Astrocyte (in vitro differentiated cells and primary cell): ENCODE measurements at regions not wholly inside any gene's neighbourhood (a gene's known extent, or its start where the extent isn't known, plus 50 kb on each side); places are given as distances from the start of the nearest gene placed in this dataset.

Experiments used
- DNase-seq: peaks from one replicate; pipeline ENCODE4 v3.0.0-alpha.2; 2010; ENCODE audit warnings: low read depth
- FAIRE-seq: peaks from 2 replicates; lab custom pipeline; 2011; peaks lifted over from hg19 to GRCh38; lab: Jason Lieb, UNC
- H2AFZ ChIP-seq: 2 replicates; pipeline ENCODE4 v1.6.0; 2012; ENCODE audit warnings: low read depth, low read length, inconsistent platforms
- H3K27ac ChIP-seq: 2 replicates; pipeline ENCODE4 v1.5.1; 2011; ENCODE audit warnings: low read depth, low read length, inconsistent platforms
- H3K27me3 ChIP-seq: 2 replicates; pipeline ENCODE4 v1.6.0; 2011; ENCODE audit warnings: low read length, inconsistent platforms; ENCODE audit not compliant: insufficient read depth
- H3K36me3 ChIP-seq: 2 replicates; pipeline ENCODE4 v1.5.1; 2011; ENCODE audit warnings: low read length, inconsistent platforms; ENCODE audit not compliant: insufficient read depth
- H3K4me1 ChIP-seq: 2 replicates; pipeline ENCODE4 v1.5.1; 2011; ENCODE audit warnings: low read length, inconsistent platforms; ENCODE audit not compliant: insufficient read depth
- H3K4me2 ChIP-seq: 2 replicates; pipeline ENCODE4 v1.6.0; 2012; ENCODE audit warnings: low read length, inconsistent platforms
- H3K4me3 ChIP-seq: 2 replicates; pipeline ENCODE4 v1.5.1; 2011; ENCODE audit warnings: low read depth, mild to moderate bottlenecking, low read length, inconsistent platforms; ENCODE audit not compliant: insufficient read depth
- H3K79me2 ChIP-seq: 2 replicates; pipeline ENCODE4 v1.6.0; 2012; ENCODE audit warnings: mild to moderate bottlenecking, low read length, inconsistent platforms; ENCODE audit not compliant: insufficient read depth
- H3K9ac ChIP-seq: 2 replicates; pipeline ENCODE4 v1.6.0; 2012; ENCODE audit warnings: mild to moderate bottlenecking, low read length, inconsistent platforms
- H3K9me3 ChIP-seq: 2 replicates; pipeline ENCODE4 v1.5.1; 2012; ENCODE audit warnings: low read depth, mild to moderate bottlenecking, low read length, inconsistent platforms; ENCODE audit not compliant: insufficient read depth
- H4K20me1 ChIP-seq: 2 replicates; pipeline ENCODE4 v1.6.0; 2012; ENCODE audit warnings: low read length, inconsistent platforms; ENCODE audit not compliant: insufficient read depth
- H3K27ac Mint-ChIP-seq: one replicate; pipeline ENCODE4 v1.8.0; 2021; ENCODE audit warnings: mild to moderate bottlenecking, mixed read lengths; ENCODE audit not compliant: unreplicated experiment
- H3K27me3 Mint-ChIP-seq: one replicate; pipeline ENCODE4 v1.8.0; 2021; ENCODE audit warnings: low read depth, mixed read lengths; ENCODE audit not compliant: unreplicated experiment
- H3K36me3 Mint-ChIP-seq: one replicate; pipeline ENCODE4 v1.8.0; 2021; ENCODE audit warnings: low read depth, mixed read lengths; ENCODE audit not compliant: unreplicated experiment
- H3K4me1 Mint-ChIP-seq: one replicate; pipeline ENCODE4 v1.8.0; 2021; ENCODE audit warnings: low read depth, mixed read lengths; ENCODE audit not compliant: unreplicated experiment
- H3K4me3 Mint-ChIP-seq: one replicate; pipeline ENCODE4 v1.8.0; 2021; ENCODE audit warnings: mild to moderate bottlenecking, moderate library complexity, mixed read lengths; ENCODE audit not compliant: unreplicated experiment
- H3K9me3 Mint-ChIP-seq: one replicate; pipeline ENCODE4 v1.8.0; 2021; ENCODE audit warnings: mild to moderate bottlenecking, mixed read lengths; ENCODE audit not compliant: unreplicated experiment
- CTCF ChIP-seq: IDR thresholded peaks from 2 replicates; pipeline ENCODE4 v1.5.1; 2011; ENCODE audit warnings: low read depth, mild to moderate bottlenecking, inconsistent platforms, low read length, moderate library complexity; ENCODE audit not compliant: insufficient read depth
- EZH2 ChIP-seq: IDR thresholded peaks from 2 replicates; pipeline ENCODE4 v1.6.1; 2012; ENCODE audit warnings: mild to moderate bottlenecking, low read length, inconsistent platforms; ENCODE audit not compliant: insufficient read depth

GRCh38 chr4:77354550-77354949 is 197.5 kb downstream of the CCNG2 start:
- Mint-ChIP-seq H3K27ac (no peak overlapping the region), H3K36me3 (no peaks in the 10 kb centered on the region), H3K4me1 (no peaks in the 10 kb centered on the region), H3K9me3 (no peaks in the 10 kb centered on the region), H3K27me3 (peaks cover 17% of the 10 kb centered on the region), H3K4me3 (no peak overlapping the region)
- no peaks in the 10 kb centered on the region for H3K4me1 ChIP-seq
- DNase-seq (no peak), FAIRE-seq (no peak)
- no peaks in the 10 kb centered on the region for H3K9me3 ChIP-seq
- H3K36me3 ChIP-seq = no peaks in the 10 kb centered on the region
- no peak for TF ChIP-seq EZH2
- TF ChIP-seq CTCF = no peak
- no peak overlapping the region for H3K4me2 ChIP-seq
- no peak overlapping the region for H3K9ac ChIP-seq
- H3K27ac ChIP-seq = no peak overlapping the region
- peaks cover 5% of the 10 kb centered on the region for H3K27me3 ChIP-seq
- no peaks in the 10 kb centered on the region for H3K79me2 ChIP-seq
- no peak overlapping the region for H2AFZ ChIP-seq
- no peaks in the 10 kb centered on the region for H4K20me1 ChIP-seq
- H3K4me3 ChIP-seq = no peak overlapping the region

- no peak overlapping the region for H3K27ac Mint-ChIP-seq
Measured at GRCh38 chr4:77355731-77356130, 198.7 kb downstream of the CCNG2 start.

More at GRCh38 chr4:77355731-77356130, 198.7 kb downstream of the CCNG2 start:
- Histone ChIP-seq H3K27me3 (peaks cover 5% of the 10 kb centered on the region), H3K9me3 (no peaks in the 10 kb centered on the region), H3K4me1 (no peaks in the 10 kb centered on the region), H2AFZ (no peak overlapping the region), H3K4me3 (no peak overlapping the region), H3K79me2 (no peaks in the 10 kb centered on the region), H3K9ac (no peak overlapping the region), H3K36me3 (no peaks in the 10 kb centered on the region), H4K20me1 (no peaks in the 10 kb centered on the region), H3K27ac (no peak overlapping the region), H3K4me2 (no peak overlapping the region)
- Mint-ChIP-seq H3K4me1 (no peaks in the 10 kb centered on the region), H3K9me3 (no peaks in the 10 kb centered on the region), H3K36me3 (peaks cover 2% of the 10 kb centered on the region), H3K4me3 (no peak overlapping the region), H3K27me3 (peaks cover 25% of the 10 kb centered on the region)
- FAIRE-seq (no peak), DNase-seq (no peak)
- no peak for TF ChIP-seq CTCF
- no peak for TF ChIP-seq EZH2
